ENCODE measurements at regions not wholly inside any gene's neighbourhood (a gene's known extent, or its start where the extent isn't known, plus 50 kb on each side); places are given as distances from the start of the nearest gene placed in this dataset.

DNA sequence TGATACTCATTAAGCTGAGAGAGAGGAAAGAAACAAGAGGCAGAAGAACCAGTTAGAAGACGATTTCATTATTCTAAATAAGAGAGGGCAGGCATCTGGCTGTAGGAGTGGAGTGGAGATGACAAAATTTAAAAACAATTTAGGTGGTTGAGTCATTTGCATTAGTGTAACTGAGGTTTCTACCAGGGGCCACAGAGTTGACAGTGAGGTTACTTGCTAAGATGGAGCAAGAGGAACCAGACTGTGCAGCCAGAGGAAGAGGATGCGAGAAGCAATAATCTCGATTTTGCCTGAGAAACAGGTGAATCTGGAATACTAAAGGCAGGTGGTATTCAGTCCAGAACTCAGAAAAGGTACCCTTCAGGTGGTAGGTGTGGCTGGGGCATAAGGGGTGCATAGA, 491.9 kb downstream of the MID1IP1 start:
- 93% methylated on average over 3 of the region's 3 CpGs for WGBS
- H3K4me3 ChIP-seq (ENCODE audit: low read length): no peak overlapping the region
- H3K36me3 ChIP-seq (ENCODE audit: insufficient read depth, low read length): no peaks in the 10 kb centered on the region
- H3K9ac ChIP-seq (ENCODE audit: low read depth, low read length): no peak overlapping the region
- H3K4me1 ChIP-seq (ENCODE audit: insufficient read depth, low read length): no peaks in the 10 kb centered on the region
- no peaks in the 10 kb centered on the region for H3K27me3 ChIP-seq (ENCODE audit: insufficient read depth, low read length)
- H3K27ac ChIP-seq (ENCODE audit: low read depth, low read length): no peak overlapping the region
- H3K9me3 ChIP-seq (ENCODE audit: insufficient read depth, low read depth, low read length): no peaks in the 10 kb centered on the region

DNA sequence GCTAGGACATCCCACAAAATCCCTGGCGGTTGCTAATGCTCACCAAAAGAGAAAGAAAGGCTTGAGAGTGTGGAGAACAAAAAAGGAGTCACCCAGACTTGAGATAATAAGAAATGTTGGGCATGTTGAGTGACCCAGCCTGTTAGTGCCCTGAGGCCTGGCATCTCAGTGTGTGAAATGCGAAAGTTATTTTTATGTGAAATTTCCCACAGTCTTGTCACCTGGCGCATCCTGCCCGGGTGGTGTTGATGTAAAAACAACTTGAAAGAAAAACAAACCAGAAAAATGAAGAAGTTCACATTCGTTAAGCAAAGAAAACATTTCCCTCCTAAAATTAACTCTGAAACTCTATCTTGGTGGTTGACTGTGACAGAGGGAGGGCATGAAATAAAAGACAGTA, 495.2 kb downstream of the MID1IP1 start:
- Histone ChIP-seq H3K36me3 (ENCODE audit: insufficient read depth, low read length) (no peaks in the 10 kb centered on the region), H3K27ac (ENCODE audit: low read depth, low read length) (no peak overlapping the region)
- WGBS: 92% methylated on average over 2 of the region's 5 CpGs

DNA sequence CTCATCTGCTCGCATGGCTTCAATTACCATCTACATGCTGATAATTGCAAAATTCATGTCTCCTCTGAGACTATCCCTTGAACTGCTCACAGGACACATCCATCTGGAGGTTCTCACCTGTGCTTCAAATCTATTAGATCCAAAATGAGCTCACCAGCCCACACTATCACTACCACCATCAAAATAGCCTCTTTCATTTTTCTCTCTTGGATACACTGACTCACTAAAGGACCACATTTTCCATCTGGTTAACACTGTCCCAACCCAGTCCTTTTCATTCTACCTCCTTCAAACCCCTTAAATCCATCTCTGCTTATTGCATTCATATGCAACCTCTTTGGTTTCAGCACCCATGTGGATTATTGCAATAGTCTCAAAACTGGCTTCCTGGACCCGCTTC, 497.6 kb downstream of the MID1IP1 start:
- Histone ChIP-seq H3K27me3 (ENCODE audit: insufficient read depth, low read length) (no peaks in the 10 kb centered on the region), H3K36me3 (ENCODE audit: insufficient read depth, low read length) (no peaks in the 10 kb centered on the region), H3K4me3 (ENCODE audit: low read length) (no peak overlapping the region), H3K9me3 (ENCODE audit: insufficient read depth, low read depth, low read length) (no peaks in the 10 kb centered on the region), H3K4me1 (ENCODE audit: insufficient read depth, low read length) (no peaks in the 10 kb centered on the region), H3K9ac (ENCODE audit: low read depth, low read length) (no peak overlapping the region), H3K27ac (ENCODE audit: low read depth, low read length) (no peak overlapping the region)
- WGBS: 90% methylated on average over 2 of the region's 2 CpGs

More for the DNA sequence above, 495.2 kb downstream of the MID1IP1 start:
- H3K27me3 ChIP-seq (ENCODE audit: insufficient read depth, low read length): no peaks in the 10 kb centered on the region
- no peaks in the 10 kb centered on the region for H3K4me1 ChIP-seq (ENCODE audit: insufficient read depth, low read length)
- no peaks in the 10 kb centered on the region for H3K9me3 ChIP-seq (ENCODE audit: insufficient read depth, low read depth, low read length)
- no peak overlapping the region for H3K9ac ChIP-seq (ENCODE audit: low read depth, low read length)
- no peak overlapping the region for H3K4me3 ChIP-seq (ENCODE audit: low read length)

DNA sequence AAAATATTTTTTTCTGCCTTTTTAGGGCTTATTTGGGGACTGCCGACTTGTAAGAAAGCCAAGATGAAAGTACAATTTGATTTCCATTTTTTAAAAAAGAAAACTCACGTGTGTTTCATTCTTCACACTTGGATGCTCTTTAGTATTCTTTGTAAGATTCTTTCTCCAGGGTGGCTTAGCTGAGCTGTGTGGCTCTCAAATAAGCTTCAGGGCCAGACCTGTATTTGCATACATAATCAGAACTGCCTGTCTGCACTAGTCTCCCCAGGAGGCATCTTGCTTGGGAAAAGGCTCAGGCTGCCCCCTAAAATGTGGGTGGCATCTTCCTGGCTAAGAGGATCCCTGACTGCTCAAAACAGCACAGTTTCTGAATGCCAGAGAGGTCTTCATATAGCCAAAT, 498.4 kb downstream of the MID1IP1 start:
- WGBS: 88% methylated on average over 1 of the region's 2 CpGs
- Histone ChIP-seq H3K4me3 (ENCODE audit: low read length) (no peak overlapping the region), H3K36me3 (ENCODE audit: insufficient read depth, low read length) (no peaks in the 10 kb centered on the region), H3K9ac (ENCODE audit: low read depth, low read length) (no peak overlapping the region), H3K27me3 (ENCODE audit: insufficient read depth, low read length) (no peaks in the 10 kb centered on the region), H3K27ac (ENCODE audit: low read depth, low read length) (no peak overlapping the region), H3K9me3 (ENCODE audit: insufficient read depth, low read depth, low read length) (no peaks in the 10 kb centered on the region), H3K4me1 (ENCODE audit: insufficient read depth, low read length) (no peaks in the 10 kb centered on the region)

GRCh38 chrX:39301036-39301435, 499.8 kb downstream of the MID1IP1 start:
- no peaks in the 10 kb centered on the region for H3K27me3 ChIP-seq (ENCODE audit: insufficient read depth, low read length)
- H3K9me3 ChIP-seq (ENCODE audit: insufficient read depth, low read depth, low read length): no peaks in the 10 kb centered on the region
- no peaks in the 10 kb centered on the region for H3K36me3 ChIP-seq (ENCODE audit: insufficient read depth, low read length)
- H3K4me3 ChIP-seq (ENCODE audit: low read length): no peak overlapping the region
- H3K4me1 ChIP-seq (ENCODE audit: insufficient read depth, low read length): no peaks in the 10 kb centered on the region
- WGBS: 84% methylated on average over 1 of the region's 1 CpG
- H3K27ac ChIP-seq (ENCODE audit: low read depth, low read length): no peak overlapping the region
- no peak overlapping the region for H3K9ac ChIP-seq (ENCODE audit: low read depth, low read length)

- H3K36me3 ChIP-seq (ENCODE audit: insufficient read depth, low read length): no peaks in the 10 kb centered on the region
- no peak overlapping the region for H3K9ac ChIP-seq (ENCODE audit: low read depth, low read length)
- H3K27ac ChIP-seq (ENCODE audit: low read depth, low read length): no peak overlapping the region
- H3K9me3 ChIP-seq (ENCODE audit: insufficient read depth, low read depth, low read length): no peaks in the 10 kb centered on the region
- WGBS: 100% methylated on average over 1 of the region's 1 CpG
- H3K4me3 ChIP-seq (ENCODE audit: low read length): no peak overlapping the region
- H3K4me1 ChIP-seq (ENCODE audit: insufficient read depth, low read length): no peaks in the 10 kb centered on the region
- H3K27me3 ChIP-seq (ENCODE audit: insufficient read depth, low read length): no peaks in the 10 kb centered on the region
Measured at GRCh38 chrX:39302838-39303237, 501.6 kb downstream of the MID1IP1 start.

DNA sequence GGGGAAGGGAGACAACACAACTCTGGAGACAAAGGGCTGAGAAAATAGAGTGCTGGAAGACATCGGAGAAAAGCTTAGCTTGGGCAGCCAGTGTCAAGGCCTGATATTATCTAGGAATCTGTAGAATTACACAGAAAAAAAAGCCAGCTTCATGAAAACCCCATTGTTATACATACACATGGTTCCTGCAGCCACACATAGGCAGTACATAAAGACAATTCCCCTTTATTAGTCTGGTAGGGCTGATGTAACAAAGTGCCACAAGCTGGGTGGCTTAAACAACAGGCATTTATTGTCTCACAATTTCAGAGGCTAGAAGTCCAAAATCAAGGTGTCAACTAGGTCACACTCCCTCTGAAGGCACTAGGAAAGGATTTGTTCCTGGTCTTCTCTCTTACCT, 503.5 kb downstream of the MID1IP1 start:
- H3K4me1 ChIP-seq (ENCODE audit: insufficient read depth, low read length): no peaks in the 10 kb centered on the region
- WGBS: 89% methylated on average over 1 of the region's 1 CpG
- no peak overlapping the region for H3K4me3 ChIP-seq (ENCODE audit: low read length)
- H3K9ac ChIP-seq (ENCODE audit: low read depth, low read length): no peak overlapping the region
- no peak overlapping the region for H3K27ac ChIP-seq (ENCODE audit: low read depth, low read length)
- no peaks in the 10 kb centered on the region for H3K27me3 ChIP-seq (ENCODE audit: insufficient read depth, low read length)
- no peaks in the 10 kb centered on the region for H3K36me3 ChIP-seq (ENCODE audit: insufficient read depth, low read length)
- no peaks in the 10 kb centered on the region for H3K9me3 ChIP-seq (ENCODE audit: insufficient read depth, low read depth, low read length)

- Histone ChIP-seq H3K27me3 (ENCODE audit: insufficient read depth, low read length) (no peaks in the 10 kb centered on the region), H3K9me3 (ENCODE audit: insufficient read depth, low read depth, low read length) (no peaks in the 10 kb centered on the region)
- WGBS: 93% methylated on average over 2 of the region's 2 CpGs
Measured at GRCh38 chrX:39307488-39307887, 506.2 kb downstream of the MID1IP1 start.

GRCh38 chrX:39308126-39308525, 506.9 kb downstream of the MID1IP1 start:
- no peak overlapping the region for H3K4me3 ChIP-seq (ENCODE audit: low read length)
- H3K9ac ChIP-seq (ENCODE audit: low read depth, low read length): no peak overlapping the region
- H3K27me3 ChIP-seq (ENCODE audit: insufficient read depth, low read length): no peaks in the 10 kb centered on the region
- H3K4me1 ChIP-seq (ENCODE audit: insufficient read depth, low read length): no peaks in the 10 kb centered on the region
- no peaks in the 10 kb centered on the region for H3K9me3 ChIP-seq (ENCODE audit: insufficient read depth, low read depth, low read length)
- 100% methylated on average over 1 of the region's 1 CpG for WGBS
- no peaks in the 10 kb centered on the region for H3K36me3 ChIP-seq (ENCODE audit: insufficient read depth, low read length)
- no peak overlapping the region for H3K27ac ChIP-seq (ENCODE audit: low read depth, low read length)

More at GRCh38 chrX:39307488-39307887, 506.2 kb downstream of the MID1IP1 start:
- no peaks in the 10 kb centered on the region for H3K4me1 ChIP-seq (ENCODE audit: insufficient read depth, low read length)
- no peak overlapping the region for H3K4me3 ChIP-seq (ENCODE audit: low read length)
- H3K36me3 ChIP-seq (ENCODE audit: insufficient read depth, low read length): no peaks in the 10 kb centered on the region
- H3K9ac ChIP-seq (ENCODE audit: low read depth, low read length): no peak overlapping the region
- no peak overlapping the region for H3K27ac ChIP-seq (ENCODE audit: low read depth, low read length)

DNA sequence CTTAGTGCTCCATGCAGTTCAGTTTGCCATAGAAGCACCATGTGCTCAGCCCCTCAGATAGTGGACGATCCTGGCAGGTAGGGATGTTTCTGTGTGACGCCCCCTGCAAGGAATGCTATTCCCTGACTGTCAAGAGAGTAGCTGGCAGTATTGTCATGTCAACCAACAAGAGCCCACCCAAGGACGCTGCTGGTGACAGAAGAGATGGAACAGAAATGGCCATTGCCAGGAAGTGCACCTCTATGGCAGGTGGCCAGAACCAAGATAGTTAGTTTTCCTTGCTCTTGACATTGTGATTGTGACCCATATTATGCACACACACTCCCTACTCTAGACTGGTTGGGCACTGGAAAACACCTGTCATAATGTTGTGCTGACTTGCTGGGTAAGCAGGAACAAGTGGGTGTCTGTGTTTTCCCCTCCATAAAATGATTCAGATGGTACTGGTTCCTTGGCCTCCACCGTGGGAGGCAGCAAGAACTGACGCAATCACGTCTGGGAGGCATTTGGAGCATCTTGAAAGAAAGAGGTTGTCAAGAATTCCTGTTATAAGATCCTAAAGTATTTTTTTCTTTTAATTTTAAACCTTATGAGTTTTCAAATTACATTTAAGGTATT, 507.9 kb downstream of the MID1IP1 start:
- Histone ChIP-seq H3K27ac (ENCODE audit: low read depth, low read length) (no peak overlapping the region), H3K27me3 (ENCODE audit: insufficient read depth, low read length) (no peaks in the 10 kb centered on the region), H3K36me3 (ENCODE audit: insufficient read depth, low read length) (no peaks in the 10 kb centered on the region), H3K9ac (ENCODE audit: low read depth, low read length) (no peak overlapping the region), H3K9me3 (ENCODE audit: insufficient read depth, low read depth, low read length) (no peaks in the 10 kb centered on the region), H3K4me1 (ENCODE audit: insufficient read depth, low read length) (no peaks in the 10 kb centered on the region), H3K4me3 (ENCODE audit: low read length) (no peak overlapping the region)
- 97% methylated on average over 6 of the region's 6 CpGs for WGBS

GRCh38 chrX:39309721-39310152, 508.5 kb downstream of the MID1IP1 start:
- no peaks in the 10 kb centered on the region for H3K27me3 ChIP-seq (ENCODE audit: insufficient read depth, low read length)
- H3K4me3 ChIP-seq (ENCODE audit: low read length): no peak overlapping the region
- WGBS: 91% methylated on average over 7 of the region's 7 CpGs
- no peak overlapping the region for H3K9ac ChIP-seq (ENCODE audit: low read depth, low read length)
- no peaks in the 10 kb centered on the region for H3K36me3 ChIP-seq (ENCODE audit: insufficient read depth, low read length)
- no peak overlapping the region for H3K27ac ChIP-seq (ENCODE audit: low read depth, low read length)
- H3K9me3 ChIP-seq (ENCODE audit: insufficient read depth, low read depth, low read length): no peaks in the 10 kb centered on the region
- no peaks in the 10 kb centered on the region for H3K4me1 ChIP-seq (ENCODE audit: insufficient read depth, low read length)

DNA sequence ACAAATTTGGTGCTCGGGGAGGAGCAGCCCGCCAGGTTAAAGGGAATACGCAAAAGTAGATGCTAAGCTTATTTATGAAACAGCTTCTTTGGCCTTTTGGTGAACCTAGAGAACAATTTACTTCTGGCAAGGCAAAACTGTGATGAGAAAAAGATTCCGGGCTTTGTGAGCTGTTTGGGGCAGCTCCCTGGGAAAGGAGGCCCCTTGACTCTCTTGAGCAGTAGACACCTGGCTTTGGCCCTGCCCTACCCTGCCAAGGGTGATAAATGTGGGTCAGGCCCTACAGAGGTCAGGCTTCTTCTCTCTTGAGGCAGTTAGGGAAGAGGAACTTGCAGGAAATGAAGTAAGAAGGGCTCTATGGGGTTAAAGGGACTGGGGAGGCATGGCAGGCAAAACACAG, 509.6 kb downstream of the MID1IP1 start:
- Histone ChIP-seq H3K9me3 (ENCODE audit: insufficient read depth, low read depth, low read length) (no peaks in the 10 kb centered on the region), H3K36me3 (ENCODE audit: insufficient read depth, low read length) (no peaks in the 10 kb centered on the region), H3K9ac (ENCODE audit: low read depth, low read length) (no peak overlapping the region), H3K4me1 (ENCODE audit: insufficient read depth, low read length) (no peaks in the 10 kb centered on the region), H3K27me3 (ENCODE audit: insufficient read depth, low read length) (no peaks in the 10 kb centered on the region), H3K27ac (ENCODE audit: low read depth, low read length) (no peak overlapping the region), H3K4me3 (ENCODE audit: low read length) (no peak overlapping the region)
- WGBS: 96% methylated on average over 4 of the region's 4 CpGs

Data from HUES64 (cell line).